GM19239 (cell line): ENCODE measurements at regions not wholly inside any gene's neighbourhood (a gene's known extent, or its start where the extent isn't known, plus 50 kb on each side); places are given as distances from the start of the nearest gene placed in this dataset.
"Not testable (repeated sequence)": the region's sequence is repeated elsewhere in the genome, so short reads cannot be mapped to it uniquely, and the experiment has no call there.

ENCODE experiments used
- DNase-seq: peaks from one replicate; pipeline ENCODE4 v3.0.0; 2011; ENCODE audit warnings: low spot score; ENCODE audit not compliant: insufficient read length
- FAIRE-seq: peaks from 2 replicates; lab custom pipeline; 2011; peaks lifted over from hg19 to GRCh38; lab: Jason Lieb, UNC

- FAIRE-seq (no peak), DNase-seq (no peak)
Observed at GRCh38 chr6:14999106-14999505, 246.8 kb upstream of the JARID2 start.

- FAIRE-seq (no peak), DNase-seq (no peak)
Observed at GRCh38 chr6:15001326-15001910, 244.5 kb upstream of the JARID2 start.

- DNase-seq: no peak
- FAIRE-seq: no peak
Observed at GRCh38 chr6:15008269-15008668, 237.6 kb upstream of the JARID2 start.

DNA sequence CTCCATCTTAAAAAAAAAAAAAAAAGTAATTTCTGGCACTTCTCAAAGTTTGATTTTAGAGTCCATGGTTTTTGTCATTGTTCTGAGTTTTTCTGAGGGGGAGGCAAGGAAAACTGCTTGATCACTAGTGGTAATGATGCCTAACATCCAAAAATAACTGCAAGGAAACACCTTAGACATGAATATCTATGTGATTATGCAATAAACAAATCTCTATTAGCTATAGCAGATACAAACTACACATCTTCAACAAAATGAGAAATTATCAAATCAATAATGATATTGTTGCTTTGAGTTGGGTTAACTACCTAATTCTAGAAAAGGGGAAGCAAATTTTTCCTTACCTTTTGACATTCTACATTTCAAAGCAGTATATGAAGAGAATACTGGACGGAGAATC, 230.9 kb upstream of the JARID2 start:
- FAIRE-seq (no peak), DNase-seq (no peak)

DNA sequence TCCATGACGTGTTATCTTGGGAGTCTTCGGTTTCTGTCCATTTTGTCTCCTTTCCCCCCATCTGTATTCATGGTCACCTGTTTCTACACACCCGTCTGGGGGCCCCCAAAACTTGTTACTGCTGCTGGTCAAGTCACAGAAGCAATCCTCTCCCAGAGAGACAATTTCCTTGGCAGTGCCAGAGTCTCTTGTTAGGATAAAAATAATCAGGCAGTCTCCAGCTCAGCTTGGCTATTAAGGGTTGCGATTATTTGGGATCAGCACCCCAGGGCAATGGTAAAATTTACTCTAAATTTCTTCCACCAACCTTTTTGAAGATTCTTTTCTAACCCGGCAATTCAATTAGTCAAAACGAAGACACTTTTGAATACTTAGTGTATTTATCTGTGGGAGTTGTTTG, 229.1 kb upstream of the JARID2 start:
- DNase-seq: no peak
- no peak for FAIRE-seq

- FAIRE-seq (no peak), DNase-seq (no peak)
Observed at GRCh38 chr6:15017261-15017660, 228.6 kb upstream of the JARID2 start.

DNA sequence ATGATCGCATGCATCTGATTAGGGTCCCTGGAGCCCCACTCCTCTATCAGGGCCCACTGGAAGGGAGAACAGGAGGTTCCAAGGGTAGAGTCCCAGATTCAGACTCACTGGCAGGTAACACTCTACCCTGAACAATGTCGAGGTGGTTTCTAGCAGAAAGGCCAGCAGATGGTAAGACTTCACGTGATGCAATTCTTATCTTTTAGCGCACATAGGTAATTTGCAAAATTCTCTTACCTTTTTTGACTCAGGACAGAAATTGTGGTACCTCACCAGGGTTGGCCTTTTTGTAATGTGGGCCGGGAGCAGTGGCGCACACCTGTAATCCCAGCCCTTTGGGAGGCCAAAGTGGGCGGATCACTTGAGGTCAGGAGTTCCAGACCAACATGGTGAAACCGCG, 228.1 kb upstream of the JARID2 start:
- FAIRE-seq (no peak), DNase-seq (no peak)

DNA sequence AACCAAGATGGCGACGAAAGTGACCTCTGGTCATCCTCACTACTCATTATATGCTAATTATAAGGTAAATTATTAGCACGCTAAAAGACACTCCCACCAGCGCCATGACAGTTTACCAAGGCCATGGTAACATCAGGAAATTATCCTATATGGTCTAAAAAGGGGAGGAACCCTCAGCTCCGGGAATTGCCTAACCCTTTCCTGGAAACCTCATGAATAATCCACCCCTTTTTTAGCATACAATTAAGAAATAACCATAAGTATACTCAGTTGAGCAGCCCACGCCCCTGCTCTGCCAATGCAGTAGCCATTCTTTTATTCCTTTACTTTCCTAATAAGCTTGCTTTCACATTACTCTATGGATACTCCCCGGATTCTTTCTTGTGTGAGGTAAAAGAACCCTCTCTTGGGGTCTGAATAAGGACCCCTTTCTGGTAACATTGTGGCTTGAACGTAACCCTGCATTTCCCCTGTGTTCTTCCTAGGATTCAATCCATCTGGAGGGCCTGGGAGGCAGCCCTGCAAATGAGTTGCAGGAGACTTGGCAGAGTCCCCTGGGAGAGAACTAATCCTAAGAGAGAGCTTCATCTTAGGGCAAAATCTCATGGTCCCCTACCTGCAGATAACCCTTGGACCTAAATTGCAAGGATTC, 225.6 kb upstream of the JARID2 start:
- DNase-seq: no peak
- FAIRE-seq: no peak

DNA sequence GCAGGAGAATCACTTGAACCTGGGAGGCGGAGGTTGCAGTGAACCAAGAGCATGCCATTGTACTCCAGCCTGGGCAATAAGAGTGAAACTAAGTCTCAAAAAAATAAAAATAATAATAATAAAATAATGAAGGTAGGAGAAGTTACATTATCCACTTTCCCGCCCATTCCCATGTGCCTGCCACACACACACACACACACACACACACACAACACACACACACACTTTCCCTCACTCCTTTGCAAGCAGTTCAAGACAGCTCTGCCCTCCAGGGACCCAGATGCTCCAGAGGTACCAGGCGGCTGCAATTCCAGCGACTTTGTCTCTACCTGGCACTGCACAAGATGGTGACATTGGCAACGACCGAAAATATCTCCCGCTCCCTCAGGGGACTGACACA, 224.8 kb upstream of the JARID2 start:
- DNase-seq: no peak
- no peak for FAIRE-seq

GRCh38 chr6:15023018-15023417, 222.9 kb upstream of the JARID2 start:
- not testable (repeated sequence) for DNase-seq
- FAIRE-seq: peak; percentile 71

DNA sequence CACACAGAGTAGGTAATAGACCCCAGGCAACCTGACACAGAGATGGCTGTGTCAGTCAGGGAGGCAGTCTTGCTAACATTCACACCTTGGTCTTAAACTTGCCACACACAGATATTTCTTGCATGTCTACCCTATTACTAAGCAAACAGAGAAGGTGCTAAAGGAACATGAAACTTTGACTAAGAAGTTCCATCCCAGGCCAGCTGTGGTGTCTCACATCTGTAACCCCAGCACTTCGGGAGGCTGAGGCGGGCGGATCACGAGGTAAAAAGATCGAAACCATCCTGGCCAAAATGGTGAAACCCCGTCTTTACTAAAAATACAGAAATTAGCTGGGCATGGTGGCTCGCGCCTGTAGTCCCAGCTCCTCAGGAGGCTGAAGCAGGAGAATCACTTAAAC, 222.4 kb upstream of the JARID2 start:
- FAIRE-seq: no peak
- peak; percentile 57 for DNase-seq

GRCh38 chr6:15025446-15025845, 220.4 kb upstream of the JARID2 start:
- FAIRE-seq (no peak), DNase-seq (no peak)

- FAIRE-seq: no peak
- DNase-seq: no peak
Observed at GRCh38 chr6:15026832-15027231, 219.0 kb upstream of the JARID2 start.

- no peak for FAIRE-seq
Observed at GRCh38 chr6:15027472-15027871, 218.4 kb upstream of the JARID2 start.

GRCh38 chr6:15032015-15032414, 213.9 kb upstream of the JARID2 start:
- no peak for FAIRE-seq

More at GRCh38 chr6:15027472-15027871, 218.4 kb upstream of the JARID2 start:
- no peak for DNase-seq

DNA sequence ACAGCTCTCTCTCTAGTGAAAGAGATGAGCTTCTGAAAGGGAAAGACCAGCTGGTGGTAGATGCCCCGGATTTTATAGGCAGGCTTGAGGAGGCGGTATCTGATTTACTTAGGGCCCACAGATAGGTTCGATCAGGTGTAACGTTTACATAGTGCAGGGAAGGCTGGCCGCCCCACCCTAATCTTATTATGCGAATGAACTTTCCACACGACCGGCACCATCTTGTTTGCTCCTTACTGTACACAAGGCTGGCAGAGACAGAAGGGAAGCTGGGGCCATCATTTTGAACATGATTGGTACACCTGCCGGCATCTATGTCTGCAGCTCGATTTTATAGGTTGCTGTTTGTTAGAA, 212.0 kb upstream of the JARID2 start:
- DNase-seq (no peak), FAIRE-seq (no peak)

More at GRCh38 chr6:15032015-15032414, 213.9 kb upstream of the JARID2 start:
- DNase-seq: no peak

DNA sequence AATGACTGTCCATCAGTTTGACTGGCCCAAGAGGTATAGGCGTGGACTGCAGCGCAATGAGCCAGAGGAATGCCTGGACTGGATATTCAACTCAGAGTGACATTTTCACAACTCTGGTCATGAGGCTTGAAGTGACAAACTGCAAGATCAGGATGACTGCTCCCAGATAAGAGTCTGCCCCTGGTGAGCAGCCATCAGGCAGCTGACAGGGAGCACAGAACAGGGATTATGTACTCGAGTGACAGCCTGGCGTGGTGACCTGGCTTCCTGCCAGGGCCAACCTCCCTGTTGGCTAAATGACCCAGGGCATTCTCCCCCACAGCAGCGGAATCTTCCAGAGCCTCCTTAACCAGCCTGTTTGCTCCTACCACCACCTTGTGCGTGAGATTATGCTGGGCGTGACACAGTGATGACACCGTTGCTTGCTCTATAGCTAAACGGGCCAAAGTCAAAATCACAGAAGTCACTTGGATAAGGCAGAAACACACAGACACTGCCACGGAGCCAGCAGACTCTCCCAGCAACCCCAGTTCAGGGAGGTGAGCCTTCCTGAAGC, 209.1 kb upstream of the JARID2 start:
- no peak for DNase-seq

GRCh38 chr6:15037253-15037652, 208.6 kb upstream of the JARID2 start:
- FAIRE-seq (no peak), DNase-seq (no peak)

More for the DNA sequence above, 209.1 kb upstream of the JARID2 start:
- no peak for FAIRE-seq

DNA sequence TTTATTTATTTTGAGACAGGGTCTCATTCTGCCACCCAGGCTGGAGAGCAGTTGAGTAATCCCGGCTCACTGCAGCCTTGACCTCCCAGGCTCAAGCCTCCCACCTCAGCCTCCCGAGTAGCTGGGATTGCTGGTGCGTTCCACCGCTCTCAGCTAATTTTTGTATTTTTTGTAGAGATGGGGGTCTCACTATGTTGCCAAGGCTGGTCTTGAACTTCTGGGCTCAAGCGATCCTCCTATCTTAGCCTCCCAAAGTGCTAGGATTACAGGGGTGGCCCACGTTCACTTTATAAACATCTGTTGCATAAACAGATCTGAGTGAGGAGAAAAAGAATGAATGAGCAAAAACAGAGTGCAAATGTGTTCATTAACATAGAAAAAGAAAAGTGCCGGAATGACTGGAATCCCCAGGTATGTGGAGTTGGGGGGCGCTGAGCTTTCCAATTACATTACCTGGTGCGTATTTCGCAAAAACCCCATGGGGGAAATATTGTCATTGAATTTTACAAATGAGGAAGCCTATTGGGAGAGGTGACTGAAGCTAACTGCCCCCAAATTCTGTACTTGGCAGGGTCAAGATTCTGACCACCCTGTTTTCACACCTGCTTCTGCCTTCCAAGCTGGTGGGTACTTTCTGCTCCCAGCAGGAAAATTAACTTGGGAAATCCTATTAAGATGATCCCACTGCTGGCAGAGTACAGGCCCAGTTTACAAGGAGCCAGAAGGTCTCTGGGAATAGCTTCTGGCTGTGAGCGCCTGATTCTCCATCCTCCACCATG, 207.7 kb upstream of the JARID2 start:
- no peak for DNase-seq
- no peak for FAIRE-seq

DNA sequence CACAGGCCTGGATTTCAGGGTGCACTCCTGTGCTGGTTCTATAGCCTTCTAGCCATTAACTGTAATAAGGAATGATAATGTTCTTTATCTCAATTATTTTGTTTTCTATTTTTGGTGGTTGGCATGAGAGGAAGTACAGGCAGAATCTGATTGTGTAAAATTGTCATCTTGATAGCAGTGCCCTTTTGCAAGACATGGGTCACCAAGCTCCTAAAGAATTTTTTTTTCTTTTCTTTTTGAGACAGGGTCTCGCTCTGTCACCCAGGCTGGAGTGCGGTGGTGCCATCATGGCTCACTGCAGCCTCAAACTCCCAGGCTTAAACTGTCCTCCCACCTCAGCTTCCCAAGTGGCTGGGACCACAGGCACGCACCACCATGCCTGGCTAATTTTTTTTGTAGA, 206.7 kb upstream of the JARID2 start:
- no peak for FAIRE-seq

DNA sequence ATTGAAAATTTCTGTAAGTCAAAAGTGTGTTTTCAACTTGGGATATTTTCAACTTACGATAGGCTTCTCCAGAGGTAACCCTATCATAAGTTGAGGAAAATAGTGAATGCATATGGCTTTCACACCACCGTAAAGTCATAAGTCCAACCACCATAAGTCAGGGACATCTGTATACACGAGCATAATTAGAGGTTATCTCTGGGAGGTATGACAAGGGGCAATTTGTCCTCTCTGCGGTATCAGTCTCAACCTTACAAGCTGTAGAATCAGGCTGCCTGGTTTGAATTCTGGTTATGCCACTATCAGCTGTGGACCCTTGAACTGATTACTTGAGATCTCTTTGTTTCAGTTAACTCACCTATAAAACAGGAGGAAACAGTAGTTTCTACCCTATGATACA, 202.9 kb upstream of the JARID2 start:
- FAIRE-seq: no peak
- no peak for DNase-seq

More for the DNA sequence above, 206.7 kb upstream of the JARID2 start:
- no peak for DNase-seq
